ENCODE measurements at regions not wholly inside any gene's neighbourhood (a gene's known extent, or its start where the extent isn't known, plus 50 kb on each side); places are given as distances from the start of the nearest gene placed in this dataset.

- BruUV-seq (replicated peaks), result no TSS peak
- no peak overlapping the region for H3K4me3 ChIP-seq (replicated peaks in 1 of 2; ENCODE audit: low read depth in 1 of 2, low read length in 2 of 2)
- no peaks in the 10 kb centered on the region for H4K20me1 ChIP-seq (ENCODE audit: insufficient read depth)
- ChIA-PET POLR2A (no interaction called here), RAD21 (ENCODE audit: low non-redundant PET in 1 of 2, low total read pairs in 2 of 2, uncharacterized antibody in 2 of 2, unreplicated experiment in 2 of 2) (no interaction called here), CTCF (no interaction called here)
- no peak overlapping the region for H3K27ac ChIP-seq (ENCODE audit: low read depth, low read length)
- no peak for ATAC-seq
- intact Hi-C loops (cut with micrococcal nuclease), result no loop called here
- no peak overlapping the region for H3K4me2 ChIP-seq (ENCODE audit: low read length)
- H3K36me3 ChIP-seq (ENCODE audit: control insufficient read depth in 1 of 2, insufficient read depth in 2 of 2, low read length in 2 of 2), result no peaks in the 10 kb centered on the region
- H3K9me2 ChIP-seq (ENCODE audit: insufficient read depth), result no peaks in the 10 kb centered on the region
- H3K4me1 ChIP-seq (ENCODE audit: control insufficient read depth in 1 of 2, insufficient read depth in 2 of 2, low read length in 2 of 2), result no peaks in the 10 kb centered on the region
- no peak for DNase-seq (ENCODE audit: low read depth, low spot score)
- H2AFZ ChIP-seq (ENCODE audit: low read depth, low read length, poor library complexity, severe bottlenecking), result no peak overlapping the region
- H3K9ac ChIP-seq (ENCODE audit: low read length), result no peak overlapping the region
- H3K9me3 ChIP-seq (ENCODE audit: control insufficient read depth in 1 of 2, insufficient read depth in 1 of 2, low read depth in 1 of 2, low read length in 2 of 2), result no peaks in the 10 kb centered on the region
- TF ChIP-seq RAD21 (IDR thresholded peaks at IDR 0.05; ENCODE audit: low read depth) (no peak), EGR1 (IDR thresholded peaks at IDR 0.05; ENCODE audit: low read depth) (no peak), SP1 (IDR thresholded peaks at IDR 0.05; ENCODE audit: low read depth) (no peak), EZH2 (IDR thresholded peaks at IDR 0.05) (no peak), POLR2AphosphoS5 (IDR thresholded peaks at IDR 0.05; ENCODE audit: low read depth, low read length) (no peak), JUND (IDR thresholded peaks at IDR 0.05) (no peak), ZFX (IDR thresholded peaks at IDR 0.05) (no peak), ZBTB33 (IDR thresholded peaks at IDR 0.05; ENCODE audit: extremely low read depth, insufficient replicate concordance, low read length) (no peak), SIN3A (IDR thresholded peaks at IDR 0.05; ENCODE audit: low read depth) (no peak)
- H3K27me3 ChIP-seq (ENCODE audit: insufficient read depth, low read length), result peaks cover 48% of the 10 kb centered on the region
- no peaks in the 10 kb centered on the region for H3K79me2 ChIP-seq (ENCODE audit: insufficient read depth, low read length)
Measured at GRCh38 chr11:15776366-15776765, 580.0 kb downstream of the SOX6 start.

- Histone ChIP-seq H2AFZ (ENCODE audit: low read depth, low read length, poor library complexity, severe bottlenecking) (no peak overlapping the region), H3K9ac (ENCODE audit: low read length) (no peak overlapping the region), H3K27ac (ENCODE audit: low read depth, low read length) (no peak overlapping the region), H3K4me2 (ENCODE audit: low read length) (no peak overlapping the region), H3K4me3 (replicated peaks in 1 of 2; ENCODE audit: low read depth in 1 of 2, low read length in 2 of 2) (no peak overlapping the region), H3K79me2 (ENCODE audit: insufficient read depth, low read length) (no peaks in the 10 kb centered on the region), H3K4me1 (ENCODE audit: control insufficient read depth in 1 of 2, insufficient read depth in 2 of 2, low read length in 2 of 2) (no peaks in the 10 kb centered on the region), H4K20me1 (ENCODE audit: insufficient read depth) (no peaks in the 10 kb centered on the region), H3K36me3 (ENCODE audit: control insufficient read depth in 1 of 2, insufficient read depth in 2 of 2, low read length in 2 of 2) (no peaks in the 10 kb centered on the region), H3K9me2 (ENCODE audit: insufficient read depth) (no peaks in the 10 kb centered on the region), H3K27me3 (ENCODE audit: insufficient read depth, low read length) (peaks cover 49% of the 10 kb centered on the region), H3K9me3 (ENCODE audit: control insufficient read depth in 1 of 2, insufficient read depth in 1 of 2, low read depth in 1 of 2, low read length in 2 of 2) (no peaks in the 10 kb centered on the region)
- RAD21 ChIA-PET (ENCODE audit: low non-redundant PET in 1 of 2, low total read pairs in 2 of 2, uncharacterized antibody in 2 of 2, unreplicated experiment in 2 of 2), result no interaction called here
- no peak for ATAC-seq
- no peak for DNase-seq (ENCODE audit: low read depth, low spot score)
- intact Hi-C loops (cut with micrococcal nuclease), result no loop called here
- CTCF ChIA-PET, result no interaction called here
- TF ChIP-seq ZNF274 (IDR thresholded peaks at IDR 0.05; ENCODE audit: low read depth, low read length), result no peak
- no peak for TF ChIP-seq ZFX (IDR thresholded peaks at IDR 0.05)
- no peak for TF ChIP-seq SP1 (IDR thresholded peaks at IDR 0.05; ENCODE audit: low read depth)
- TF ChIP-seq EZH2 (IDR thresholded peaks at IDR 0.05), result no peak
- TF ChIP-seq TCF7L2 (IDR thresholded peaks at IDR 0.05; ENCODE audit: borderline replicate concordance, extremely low read depth, insufficient read depth, insufficient read length), result no peak
- TF ChIP-seq JUND (IDR thresholded peaks at IDR 0.05), result no peak
- TF ChIP-seq POLR2AphosphoS5 (IDR thresholded peaks at IDR 0.05; ENCODE audit: low read depth, low read length), result no peak
- no peak for TF ChIP-seq POLR2A (IDR thresholded peaks at IDR 0.05; ENCODE audit: borderline replicate concordance, extremely low read depth, insufficient read depth, insufficient read length)
- no peak for TF ChIP-seq MAX (IDR thresholded peaks at IDR 0.05)
- no peak for TF ChIP-seq ZBTB33 (IDR thresholded peaks at IDR 0.05; ENCODE audit: extremely low read depth, insufficient replicate concordance, low read length)
- no TSS peak for BruUV-seq (replicated peaks)
- POLR2A ChIA-PET, result no interaction called here
Measured at GRCh38 chr11:15779518-15779917, 576.8 kb downstream of the SOX6 start.

Measured in HCT116 (cell line).